ENCODE measurements at regions not wholly inside any gene's neighbourhood (a gene's known extent, or its start where the extent isn't known, plus 50 kb on each side); places are given as distances from the start of the nearest gene placed in this dataset.

- DNase-seq: no peak
- ChIA-PET POLR2A (ENCODE audit: unreplicated experiment) (no interaction called here), CTCF (no interaction called here)
- Histone ChIP-seq H3K27me3 (ENCODE audit: insufficient read depth, low read depth) (no peaks in the 10 kb centered on the region), H3K9me3 (ENCODE audit: insufficient read depth, low read depth) (no peaks in the 10 kb centered on the region), H3K27ac (no peak overlapping the region), H4K20me1 (ENCODE audit: insufficient read depth) (no peaks in the 10 kb centered on the region), H3K4me2 (no peak overlapping the region), H3K36me3 (ENCODE audit: low read depth) (no peaks in the 10 kb centered on the region), H3K79me2 (ENCODE audit: low read depth) (no peaks in the 10 kb centered on the region), H2AFZ (no peak overlapping the region), H3K4me1 (replicated peaks; ENCODE audit: insufficient read depth) (no peaks in the 10 kb centered on the region), H3F3A (ENCODE audit: insufficient read depth, low read depth) (no peaks in the 10 kb centered on the region), H3K4me3 (no peak overlapping the region), H3K9me2 (ENCODE audit: insufficient read depth) (peaks cover 4% of the 10 kb centered on the region; the same call in 1 of the 2 replicates)
- no TSS peak for BruUV-seq (replicated peaks)
- intact Hi-C loops (cut with micrococcal nuclease; ENCODE audit: unreplicated experiment): no loop called here
- TF ChIP-seq EZH2 (IDR thresholded peaks at IDR 0.05; ENCODE audit: low read depth) (no peak), CTCF (conservative IDR thresholded peaks at IDR 0.05) (no peak)
Observed at GRCh38 chr7:115329006-115329405, 407.1 kb downstream of the MDFIC start.

DNA sequence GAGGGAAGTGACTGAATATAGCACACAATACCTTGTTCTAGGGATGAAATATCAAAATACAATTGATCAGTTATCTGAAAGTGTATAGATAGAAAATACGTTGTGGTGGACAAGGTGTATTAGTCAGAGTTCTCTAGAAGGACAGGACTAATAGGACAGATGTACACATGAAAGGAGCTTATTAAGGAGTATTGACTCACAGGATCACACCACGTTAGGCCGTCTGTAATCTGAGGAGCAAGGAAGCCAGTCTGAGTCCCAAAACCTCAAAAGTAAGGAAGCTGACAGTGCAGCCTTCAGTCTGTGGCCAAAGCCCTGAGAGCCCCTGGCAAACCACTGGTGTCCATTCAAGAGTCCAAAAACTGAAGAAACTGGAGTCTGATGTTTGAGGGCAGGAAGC is 406.1 kb downstream of the MDFIC start:
- peak overlapping the region; percentile 64; the same call in 1 of the 2 replicates for H2AFZ ChIP-seq
- H3K9me2 ChIP-seq (ENCODE audit: insufficient read depth): peaks cover 4% of the 10 kb centered on the region; the same call in 1 of the 2 replicates
- H3K27ac ChIP-seq: no peak overlapping the region
- H3F3A ChIP-seq (ENCODE audit: insufficient read depth, low read depth): no peaks in the 10 kb centered on the region
- ChIA-PET CTCF (no interaction called here), POLR2A (ENCODE audit: unreplicated experiment) (no interaction called here)
- no peaks in the 10 kb centered on the region for H3K9me3 ChIP-seq (ENCODE audit: insufficient read depth, low read depth)
- intact Hi-C loops (cut with micrococcal nuclease; ENCODE audit: unreplicated experiment): no loop called here
- no peaks in the 10 kb centered on the region for H3K27me3 ChIP-seq (ENCODE audit: insufficient read depth, low read depth)
- no peak overlapping the region for H3K4me3 ChIP-seq
- TF ChIP-seq EZH2 (IDR thresholded peaks at IDR 0.05; ENCODE audit: low read depth) (no peak), CTCF (conservative IDR thresholded peaks at IDR 0.05) (no peak)
- H3K79me2 ChIP-seq (ENCODE audit: low read depth): no peaks in the 10 kb centered on the region
- no TSS peak for BruUV-seq (replicated peaks)
- no peaks in the 10 kb centered on the region for H3K4me1 ChIP-seq (replicated peaks; ENCODE audit: insufficient read depth)
- DNase-seq: no peak
- no peaks in the 10 kb centered on the region for H3K36me3 ChIP-seq (ENCODE audit: low read depth)
- H3K4me2 ChIP-seq: no peak overlapping the region
- no peaks in the 10 kb centered on the region for H4K20me1 ChIP-seq (ENCODE audit: insufficient read depth)

- Histone ChIP-seq H3K9me3 (ENCODE audit: insufficient read depth, low read depth) (no peaks in the 10 kb centered on the region), H3K4me2 (no peak overlapping the region), H2AFZ (no peak overlapping the region), H3K9me2 (ENCODE audit: insufficient read depth) (peaks cover 4% of the 10 kb centered on the region; the same call in 1 of the 2 replicates), H3K4me1 (replicated peaks; ENCODE audit: insufficient read depth) (no peaks in the 10 kb centered on the region), H3K36me3 (ENCODE audit: low read depth) (no peaks in the 10 kb centered on the region), H3K79me2 (ENCODE audit: low read depth) (no peaks in the 10 kb centered on the region), H3K27ac (no peak overlapping the region), H4K20me1 (ENCODE audit: insufficient read depth) (no peaks in the 10 kb centered on the region), H3K4me3 (no peak overlapping the region), H3K27me3 (ENCODE audit: insufficient read depth, low read depth) (no peaks in the 10 kb centered on the region), H3F3A (ENCODE audit: insufficient read depth, low read depth) (no peaks in the 10 kb centered on the region)
- no TSS peak for BruUV-seq (replicated peaks)
- intact Hi-C loops (cut with micrococcal nuclease; ENCODE audit: unreplicated experiment): no loop called here
- ChIA-PET POLR2A (ENCODE audit: unreplicated experiment) (no interaction called here), CTCF (no interaction called here)
- DNase-seq: no peak
- TF ChIP-seq CTCF (conservative IDR thresholded peaks at IDR 0.05): no peak
- no peak for TF ChIP-seq EZH2 (IDR thresholded peaks at IDR 0.05; ENCODE audit: low read depth)
Observed at GRCh38 chr7:115327326-115327725, 405.4 kb downstream of the MDFIC start.

Data from PC-9 (cell line).